ENCODE measurements at regions not wholly inside any gene's neighbourhood (a gene's known extent, or its start where the extent isn't known, plus 50 kb on each side); places are given as distances from the start of the nearest gene placed in this dataset.

- H3K27ac ChIP-seq (replicated peaks): no peak overlapping the region
- H3K4me3 ChIP-seq (replicated peaks; ENCODE audit: insufficient read depth, low read length): no peak overlapping the region
- H3K27me3 ChIP-seq (ENCODE audit: insufficient read depth, poor library complexity, severe bottlenecking): no peaks in the 10 kb centered on the region
- TF ChIP-seq SPI1 (IDR thresholded peaks at IDR 0.05; ENCODE audit: borderline replicate concordance, low read depth): no peak
- no peak for DNase-seq (ENCODE audit: low read depth in 1 of 2, low spot score in 1 of 2)
These were observed 172.0 kb upstream of the SPOPL start for GRCh38 chr2:138329591-138329990.

- no peaks in the 10 kb centered on the region for H3K27me3 ChIP-seq (ENCODE audit: insufficient read depth, poor library complexity, severe bottlenecking)
These were observed 168.4 kb upstream of the SPOPL start for GRCh38 chr2:138333121-138333520.

GRCh38 chr2:138333677-138334076, 167.9 kb upstream of the SPOPL start:
- H3K27ac ChIP-seq (replicated peaks): no peak overlapping the region
- TF ChIP-seq SPI1 (IDR thresholded peaks at IDR 0.05; ENCODE audit: borderline replicate concordance, low read depth) (no peak), POLR2AphosphoS5 (IDR thresholded peaks at IDR 0.05; ENCODE audit: low read depth) (no peak), CTCF (IDR thresholded peaks at IDR 0.05; ENCODE audit: insufficient read depth, low read length) (no peak), REST (IDR thresholded peaks at IDR 0.05; ENCODE audit: insufficient replicate concordance, low read depth) (no peak), GABPA (IDR thresholded peaks at IDR 0.05; ENCODE audit: low read depth) (no peak)
- H3K4me3 ChIP-seq (replicated peaks; ENCODE audit: insufficient read depth, low read length): no peak overlapping the region
- DNase-seq (ENCODE audit: low read depth in 1 of 2, low spot score in 1 of 2): no peak
- H3K27me3 ChIP-seq (ENCODE audit: insufficient read depth, poor library complexity, severe bottlenecking): no peaks in the 10 kb centered on the region

More at GRCh38 chr2:138333121-138333520, 168.4 kb upstream of the SPOPL start:
- DNase-seq (ENCODE audit: low read depth in 1 of 2, low spot score in 1 of 2): no peak
- no peak overlapping the region for H3K4me3 ChIP-seq (replicated peaks; ENCODE audit: insufficient read depth, low read length)
- TF ChIP-seq CTCF (IDR thresholded peaks at IDR 0.05; ENCODE audit: insufficient read depth, low read length) (no peak), REST (IDR thresholded peaks at IDR 0.05; ENCODE audit: insufficient replicate concordance, low read depth) (no peak), SPI1 (IDR thresholded peaks at IDR 0.05; ENCODE audit: borderline replicate concordance, low read depth) (no peak), POLR2AphosphoS5 (IDR thresholded peaks at IDR 0.05; ENCODE audit: low read depth) (no peak), GABPA (IDR thresholded peaks at IDR 0.05; ENCODE audit: low read depth) (no peak)
- no peak overlapping the region for H3K27ac ChIP-seq (replicated peaks)

GRCh38 chr2:138334323-138334722, 167.2 kb upstream of the SPOPL start:
- no peak for DNase-seq (ENCODE audit: low read depth in 1 of 2, low spot score in 1 of 2)
- no peak overlapping the region for H3K4me3 ChIP-seq (replicated peaks; ENCODE audit: insufficient read depth, low read length)
- no peaks in the 10 kb centered on the region for H3K27me3 ChIP-seq (ENCODE audit: insufficient read depth, poor library complexity, severe bottlenecking)
- H3K27ac ChIP-seq (replicated peaks): no peak overlapping the region
- no peak for TF ChIP-seq CTCF (IDR thresholded peaks at IDR 0.05; ENCODE audit: insufficient read depth, low read length)
- TF ChIP-seq REST (IDR thresholded peaks at IDR 0.05; ENCODE audit: insufficient replicate concordance, low read depth): no peak

Measured in HL-60 (cell line).